ENCODE measurements at regions not wholly inside any gene's neighbourhood (a gene's known extent, or its start where the extent isn't known, plus 50 kb on each side); places are given as distances from the start of the nearest gene placed in this dataset.

- no peak for TF ChIP-seq CTCF (IDR thresholded peaks at IDR 0.05)
- TF ChIP-seq POLR2A (IDR thresholded peaks at IDR 0.05): no peak
Observed at GRCh38 chr4:32485956-32486355, 1765.8 kb downstream of the PCDH7 start.
